ENCODE measurements at regions not wholly inside any gene's neighbourhood (a gene's known extent, or its start where the extent isn't known, plus 50 kb on each side); places are given as distances from the start of the nearest gene placed in this dataset.

DNA sequence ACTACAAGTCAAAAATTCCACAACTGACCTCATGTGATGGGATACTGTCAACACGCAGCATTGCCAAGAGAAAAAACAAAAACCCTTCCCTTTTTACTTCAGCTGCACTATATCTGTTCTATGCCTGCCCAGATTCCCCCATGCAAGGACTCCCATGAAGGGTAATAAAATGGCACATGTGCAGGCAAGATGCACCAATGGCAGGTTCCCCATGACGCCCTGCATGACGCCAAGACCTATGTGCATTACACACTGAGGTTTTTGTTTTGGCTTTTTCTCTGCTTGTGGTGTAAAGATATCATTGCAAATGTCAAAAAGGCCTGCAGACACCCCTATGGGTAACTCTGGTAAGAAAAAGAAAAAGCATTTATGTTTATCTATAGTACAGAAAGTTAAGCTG lies 403.4 kb downstream of the HDGFL1 start:
- TF ChIP-seq ATF2 (CRISPR knock-in tag; IDR thresholded peaks at IDR 0.05; ENCODE audit: borderline replicate concordance, low read depth) = no peak
- no peak for TF ChIP-seq CTCF (IDR thresholded peaks at IDR 0.05)
